ENCODE measurements at regions not wholly inside any gene's neighbourhood (a gene's known extent, or its start where the extent isn't known, plus 50 kb on each side); places are given as distances from the start of the nearest gene placed in this dataset.

DNA sequence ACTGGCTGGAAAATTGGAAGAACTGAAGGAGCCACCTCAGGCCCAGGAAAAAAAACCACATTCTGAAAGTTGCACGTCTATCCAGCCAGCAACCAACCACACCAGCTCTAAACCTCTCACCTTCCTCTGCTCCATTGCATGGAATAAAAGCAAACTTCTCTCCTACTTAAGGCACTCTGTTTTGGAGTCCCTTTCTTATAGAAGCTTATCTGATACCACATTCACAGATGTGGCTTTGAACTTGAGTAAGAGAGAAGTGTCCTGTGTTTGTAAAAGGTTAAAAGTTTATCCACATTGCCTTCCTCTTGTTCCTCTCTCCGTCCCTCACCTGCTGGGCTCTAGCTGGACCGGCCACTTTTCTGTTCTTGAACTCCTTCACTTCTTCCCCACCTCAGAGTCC lies 99.6 kb upstream of the PLXNC1 start:
- Histone ChIP-seq H3K36me3 (ENCODE audit: control insufficient read depth, insufficient read depth, low read length) (no peaks in the 10 kb centered on the region), H3K4me1 (ENCODE audit: control insufficient read depth, insufficient read depth, low read length) (no peaks in the 10 kb centered on the region), H3K27ac (ENCODE audit: low read depth, low read length) (no peak overlapping the region), H3K4me3 (ENCODE audit: low read length) (no peak overlapping the region), H3K27me3 (ENCODE audit: control insufficient read depth, insufficient read depth, low read length, poor library complexity, severe bottlenecking) (peaks cover 6% of the 10 kb centered on the region), H3K9ac (ENCODE audit: extremely low read depth, low read length, poor library complexity, severe bottlenecking) (no peak overlapping the region), H3K9me3 (ENCODE audit: control insufficient read depth, low read length) (peaks cover 15% of the 10 kb centered on the region)
- H3K27ac Mint-ChIP-seq = no peak overlapping the region
- H3K4me1 Mint-ChIP-seq = peaks cover 8% of the 10 kb centered on the region
- peaks cover 21% of the 10 kb centered on the region for H3K27me3 Mint-ChIP-seq (ENCODE audit: insufficient read depth)
- 94 to 100% methylated on average over 2 to 3 of the region's 3 CpGs for WGBS, 2 experiments (ENCODE audit: insufficient coverage in 1 of 2, insufficient read length in 1 of 2)
- H3K36me3 Mint-ChIP-seq (ENCODE audit: low read depth) = no peaks in the 10 kb centered on the region
- peaks cover 4% of the 10 kb centered on the region for H3K9me3 Mint-ChIP-seq
- no peak overlapping the region for H3K4me3 Mint-ChIP-seq
- TF ChIP-seq, protein P1, sequence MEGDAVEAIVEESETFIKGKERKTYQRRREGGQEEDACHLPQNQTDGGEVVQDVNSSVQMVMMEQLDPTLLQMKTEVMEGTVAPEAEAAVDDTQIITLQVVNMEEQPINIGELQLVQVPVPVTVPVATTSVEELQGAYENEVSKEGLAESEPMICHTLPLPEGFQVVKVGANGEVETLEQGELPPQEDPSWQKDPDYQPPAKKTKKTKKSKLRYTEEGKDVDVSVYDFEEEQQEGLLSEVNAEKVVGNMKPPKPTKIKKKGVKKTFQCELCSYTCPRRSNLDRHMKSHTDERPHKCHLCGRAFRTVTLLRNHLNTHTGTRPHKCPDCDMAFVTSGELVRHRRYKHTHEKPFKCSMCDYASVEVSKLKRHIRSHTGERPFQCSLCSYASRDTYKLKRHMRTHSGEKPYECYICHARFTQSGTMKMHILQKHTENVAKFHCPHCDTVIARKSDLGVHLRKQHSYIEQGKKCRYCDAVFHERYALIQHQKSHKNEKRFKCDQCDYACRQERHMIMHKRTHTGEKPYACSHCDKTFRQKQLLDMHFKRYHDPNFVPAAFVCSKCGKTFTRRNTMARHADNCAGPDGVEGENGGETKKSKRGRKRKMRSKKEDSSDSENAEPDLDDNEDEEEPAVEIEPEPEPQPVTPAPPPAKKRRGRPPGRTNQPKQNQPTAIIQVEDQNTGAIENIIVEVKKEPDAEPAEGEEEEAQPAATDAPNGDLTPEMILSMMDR (conservative IDR thresholded peaks at IDR 0.05) = no peak
- DNase-seq = no peak

DNA sequence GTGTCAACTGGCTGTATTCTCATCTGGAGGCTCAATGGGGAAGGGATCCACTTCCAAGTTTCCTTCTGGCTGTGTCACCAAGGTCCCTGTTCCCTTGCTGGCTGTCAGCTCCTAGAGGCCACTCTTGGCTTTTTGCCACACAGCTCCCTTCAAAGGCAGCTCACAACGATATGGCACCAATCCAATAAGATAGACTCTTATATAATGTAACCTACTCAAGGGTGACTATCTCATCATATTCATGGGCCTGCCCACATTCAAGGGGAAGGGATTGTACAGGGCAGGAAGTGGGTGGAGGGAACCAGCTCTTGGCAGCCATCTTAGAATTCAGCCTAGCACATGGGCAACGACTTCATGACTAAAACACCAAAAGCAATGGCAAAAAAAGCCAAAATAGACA lies 98.7 kb upstream of the PLXNC1 start:
- no peaks in the 10 kb centered on the region for H3K36me3 ChIP-seq (ENCODE audit: control insufficient read depth, insufficient read depth, low read length)
- peaks cover 8% of the 10 kb centered on the region for H3K4me1 Mint-ChIP-seq
- H3K27ac ChIP-seq (ENCODE audit: low read depth, low read length) = no peak overlapping the region
- H3K4me3 ChIP-seq (ENCODE audit: low read length) = no peak overlapping the region
- no peaks in the 10 kb centered on the region for H3K36me3 Mint-ChIP-seq (ENCODE audit: low read depth)
- 100% methylated on average over 1 to 2 of the region's 2 CpGs for WGBS, 2 experiments (ENCODE audit: insufficient coverage in 1 of 2, insufficient read length in 1 of 2)
- TF ChIP-seq, protein P1 (conservative IDR thresholded peaks at IDR 0.05) = no peak
- H3K9ac ChIP-seq (ENCODE audit: extremely low read depth, low read length, poor library complexity, severe bottlenecking) = no peak overlapping the region
- H3K27me3 ChIP-seq (ENCODE audit: control insufficient read depth, insufficient read depth, low read length, poor library complexity, severe bottlenecking) = peaks cover 6% of the 10 kb centered on the region
- H3K27me3 Mint-ChIP-seq (ENCODE audit: insufficient read depth) = peaks cover 17% of the 10 kb centered on the region
- no peak overlapping the region for H3K4me3 Mint-ChIP-seq
- DNase-seq = no peak
- no peak overlapping the region for H3K27ac Mint-ChIP-seq
- no peaks in the 10 kb centered on the region for H3K4me1 ChIP-seq (ENCODE audit: control insufficient read depth, insufficient read depth, low read length)
- peaks cover 10% of the 10 kb centered on the region for H3K9me3 Mint-ChIP-seq
- peaks cover 23% of the 10 kb centered on the region for H3K9me3 ChIP-seq (ENCODE audit: control insufficient read depth, low read length)

DNA sequence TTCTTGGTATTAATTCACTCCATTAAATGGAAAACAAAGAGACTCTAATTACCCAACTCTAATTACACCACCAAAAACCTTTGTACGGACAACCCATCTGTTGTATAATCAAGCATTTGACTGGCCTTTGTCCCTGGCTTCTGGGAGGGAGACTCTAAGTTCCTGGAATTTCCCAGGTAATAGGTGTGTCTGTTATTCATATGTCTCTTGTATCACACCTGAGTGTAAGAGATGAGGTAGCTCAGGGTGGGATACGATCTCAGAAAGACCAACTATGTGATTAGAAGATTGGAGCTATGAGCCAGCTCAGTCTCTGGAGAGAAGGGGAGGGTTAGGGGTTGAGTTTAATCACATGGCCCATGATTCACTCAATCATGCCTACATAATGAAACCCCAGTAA lies 94.7 kb upstream of the PLXNC1 start:
- H3K27me3 ChIP-seq (ENCODE audit: control insufficient read depth, insufficient read depth, low read length, poor library complexity, severe bottlenecking) = no peaks in the 10 kb centered on the region
- H3K9me3 Mint-ChIP-seq = peaks cover 11% of the 10 kb centered on the region
- H3K4me3 Mint-ChIP-seq = no peak overlapping the region
- H3K27me3 Mint-ChIP-seq (ENCODE audit: insufficient read depth) = no peaks in the 10 kb centered on the region
- no peaks in the 10 kb centered on the region for H3K36me3 ChIP-seq (ENCODE audit: control insufficient read depth, insufficient read depth, low read length)
- H3K27ac ChIP-seq (ENCODE audit: low read depth, low read length) = no peak overlapping the region
- peaks cover 4% of the 10 kb centered on the region for H3K4me1 Mint-ChIP-seq
- 97% methylated on average over 2 of the region's 2 CpGs; no CpG with 5 or more reads in 1 of the 2 experiments for WGBS, 2 experiments (ENCODE audit: insufficient coverage in 1 of 2, insufficient read length in 1 of 2)
- H3K9ac ChIP-seq (ENCODE audit: extremely low read depth, low read length, poor library complexity, severe bottlenecking) = no peak overlapping the region
- peaks cover 23% of the 10 kb centered on the region for H3K9me3 ChIP-seq (ENCODE audit: control insufficient read depth, low read length)
- H3K27ac Mint-ChIP-seq = no peak overlapping the region
- no peaks in the 10 kb centered on the region for H3K36me3 Mint-ChIP-seq (ENCODE audit: low read depth)
- H3K4me1 ChIP-seq (ENCODE audit: control insufficient read depth, insufficient read depth, low read length) = no peaks in the 10 kb centered on the region
- no peak for DNase-seq
- no peak overlapping the region for H3K4me3 ChIP-seq (ENCODE audit: low read length)
- TF ChIP-seq, protein P1 (conservative IDR thresholded peaks at IDR 0.05) = no peak

Data from endodermal cell (in vitro differentiated cells).